CD4-positive, alpha-beta T cell treated with Interleukin-12 subunit alpha and Interleukin-12 subunit beta, for 1 hour (primary cell): ENCODE measurements at regions not wholly inside any gene's neighbourhood (a gene's known extent, or its start where the extent isn't known, plus 50 kb on each side); places are given as distances from the start of the nearest gene placed in this dataset.

ENCODE experiments used
- DNase-seq: peaks from one replicate; pipeline ENCODE4 v3.0.0-alpha.2; 2020

GRCh38 chr1:213657013-213657412 is 330.8 kb upstream of the PROX1 start:
- DNase-seq = no peak

DNA sequence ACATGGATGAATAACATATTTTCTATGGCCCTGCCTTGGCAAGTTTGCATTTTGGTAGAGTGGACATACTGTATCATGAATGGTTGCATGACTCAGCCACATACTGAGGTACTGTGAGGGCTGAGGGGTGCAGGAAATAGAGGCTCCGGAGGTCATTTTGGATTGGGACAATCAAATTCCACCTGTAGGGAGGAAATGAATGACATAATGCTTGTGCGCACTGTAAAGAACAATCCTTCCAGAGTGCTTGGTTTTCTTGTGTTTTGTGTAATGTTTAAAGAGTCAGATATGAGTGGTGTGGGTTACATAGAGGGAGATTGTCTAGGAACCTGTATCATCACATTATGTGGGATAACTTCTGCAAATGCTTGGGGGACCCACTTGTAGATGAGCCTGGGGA is 329.9 kb upstream of the PROX1 start:
- no peak for DNase-seq

- DNase-seq = no peak
Measured at GRCh38 chr1:213658457-213658856, 329.3 kb upstream of the PROX1 start.

DNA sequence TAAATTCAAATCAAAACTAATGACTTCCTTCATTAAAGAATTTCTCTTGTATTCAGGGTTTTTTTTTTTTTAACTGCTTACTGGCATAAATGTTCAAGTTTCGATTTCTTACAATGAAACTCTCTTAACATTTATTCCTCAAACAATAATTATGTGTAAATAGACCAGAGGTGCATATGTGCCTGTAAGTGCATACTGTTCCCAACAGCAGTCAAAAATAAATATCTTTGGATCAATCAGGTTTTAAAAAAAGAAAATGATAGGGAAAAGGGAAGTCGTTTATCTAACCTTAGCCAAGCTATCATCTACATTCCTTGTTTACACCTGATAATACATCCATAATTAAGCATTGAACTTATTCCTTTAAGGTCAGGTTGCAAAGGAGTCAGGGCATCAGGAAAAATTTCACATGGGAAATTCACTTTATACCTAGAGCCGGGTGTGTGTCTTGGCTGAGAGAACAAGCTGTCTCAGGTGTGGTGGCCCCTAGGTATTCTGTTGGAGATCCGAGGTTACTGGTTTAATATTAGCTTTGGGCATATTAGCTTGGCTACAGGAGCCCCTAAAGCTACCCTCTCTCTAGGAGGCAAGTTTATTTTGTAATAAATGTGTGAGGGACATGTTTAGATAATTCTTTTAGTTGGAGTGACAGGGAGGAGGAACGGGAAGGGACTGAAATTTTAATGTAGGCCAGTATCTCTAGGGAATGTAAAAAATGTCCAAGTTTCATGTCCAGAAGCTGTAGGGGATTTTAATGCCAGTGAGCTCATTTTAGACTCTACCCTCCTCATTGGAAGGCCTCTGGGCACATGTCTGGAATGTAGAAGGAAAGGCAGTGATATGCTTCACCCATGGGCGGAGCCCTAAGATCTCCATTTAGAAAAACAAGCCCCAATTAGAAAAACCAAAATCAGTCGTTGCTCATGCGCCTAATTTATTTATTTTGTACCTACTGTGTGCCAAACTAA is 327.9 kb upstream of the PROX1 start:
- no peak for DNase-seq

- no peak for DNase-seq
Measured at GRCh38 chr1:213661302-213661701, 326.5 kb upstream of the PROX1 start.

GRCh38 chr1:213666113-213666512 is 321.7 kb upstream of the PROX1 start:
- DNase-seq = no peak

DNA sequence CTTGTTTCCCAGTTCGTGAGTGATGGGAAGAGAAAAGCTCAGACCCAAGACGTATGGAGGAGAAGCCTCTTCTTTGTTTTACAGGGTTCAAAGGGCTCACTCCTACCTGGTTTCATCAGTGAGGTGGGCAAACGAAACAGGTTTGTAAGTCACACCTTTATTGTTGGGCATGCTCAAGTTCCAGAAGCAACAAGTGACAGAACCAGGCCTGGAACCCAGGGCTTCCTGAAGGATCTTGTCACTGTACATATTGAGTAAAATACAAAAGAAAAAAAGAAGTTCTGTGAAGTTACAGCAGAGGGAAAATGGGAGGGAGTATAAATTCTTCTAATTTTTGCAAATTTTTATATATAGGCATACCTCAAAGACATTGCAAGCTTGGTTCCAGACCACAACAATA is 320.9 kb upstream of the PROX1 start:
- DNase-seq = no peak

DNA sequence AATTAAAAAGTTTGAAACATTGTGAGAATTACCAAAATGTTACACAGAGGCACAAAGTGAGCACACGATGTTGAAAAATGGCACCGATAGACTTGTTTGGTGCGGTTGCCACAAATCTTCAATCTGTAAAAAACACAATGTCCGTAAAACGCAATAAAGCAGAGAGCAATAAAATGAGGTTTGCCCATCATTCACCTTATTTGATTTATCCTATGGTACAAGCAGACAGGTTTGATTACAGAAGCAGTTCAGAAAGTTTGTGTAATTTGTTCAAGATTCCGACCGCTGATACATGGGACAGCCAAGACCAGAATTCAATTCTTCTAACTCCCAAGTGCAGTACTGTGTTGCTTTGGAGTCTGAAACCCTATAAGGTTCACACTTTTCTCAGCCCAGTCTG is 318.3 kb upstream of the PROX1 start:
- DNase-seq = no peak

DNA sequence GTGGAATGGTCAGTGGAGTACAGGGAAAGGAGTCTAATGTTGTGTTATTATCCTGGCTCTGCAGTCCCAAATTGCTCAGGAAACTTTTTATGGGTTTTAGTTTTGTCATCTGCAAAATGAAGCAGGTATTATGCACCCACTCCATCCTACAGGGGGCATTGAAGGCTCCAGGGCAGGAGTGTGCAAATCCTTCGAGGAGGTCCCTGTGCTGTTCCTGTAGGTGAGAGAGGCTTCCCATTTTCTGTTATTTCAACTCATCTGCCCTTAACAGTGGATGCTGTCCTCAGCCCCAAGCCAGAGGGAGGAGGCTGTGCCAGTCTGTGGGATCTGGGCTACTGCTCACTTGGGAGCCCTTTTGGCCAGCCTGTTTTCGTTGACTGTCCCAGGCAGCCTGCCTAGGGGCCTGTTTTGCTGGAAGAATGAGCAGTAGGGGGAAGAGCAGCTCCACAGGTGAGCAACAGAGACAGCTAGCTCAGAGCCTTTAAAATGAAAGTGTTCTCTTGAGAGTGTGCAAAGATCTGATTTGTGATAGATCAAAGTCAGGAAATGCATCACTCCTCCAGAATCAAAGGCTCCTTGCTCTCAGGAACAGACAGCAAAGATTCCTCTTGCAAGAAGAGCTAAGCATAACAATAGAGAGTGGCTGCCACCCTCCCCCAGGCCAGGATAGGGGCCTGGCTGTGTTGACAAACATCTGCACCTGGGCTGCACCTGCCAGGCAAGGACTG is 317.6 kb upstream of the PROX1 start:
- DNase-seq = peak; percentile 41

DNA sequence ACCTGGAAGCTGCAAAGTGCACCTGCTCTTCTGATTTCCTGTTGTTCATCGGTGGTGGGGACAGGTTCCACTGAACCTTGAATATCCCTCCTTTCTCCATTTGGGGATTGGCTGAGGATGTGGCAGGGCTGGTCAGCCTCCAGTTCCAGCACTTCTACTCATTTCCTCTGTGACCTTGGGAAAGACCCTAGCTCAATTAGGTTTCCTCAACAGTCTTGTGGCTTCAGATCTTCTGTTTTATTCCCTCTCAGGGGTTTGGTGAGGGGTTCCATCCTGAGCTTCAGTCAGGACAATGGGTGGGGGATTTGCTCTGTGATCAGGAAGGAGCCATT is 317.1 kb upstream of the PROX1 start:
- no peak for DNase-seq

DNA sequence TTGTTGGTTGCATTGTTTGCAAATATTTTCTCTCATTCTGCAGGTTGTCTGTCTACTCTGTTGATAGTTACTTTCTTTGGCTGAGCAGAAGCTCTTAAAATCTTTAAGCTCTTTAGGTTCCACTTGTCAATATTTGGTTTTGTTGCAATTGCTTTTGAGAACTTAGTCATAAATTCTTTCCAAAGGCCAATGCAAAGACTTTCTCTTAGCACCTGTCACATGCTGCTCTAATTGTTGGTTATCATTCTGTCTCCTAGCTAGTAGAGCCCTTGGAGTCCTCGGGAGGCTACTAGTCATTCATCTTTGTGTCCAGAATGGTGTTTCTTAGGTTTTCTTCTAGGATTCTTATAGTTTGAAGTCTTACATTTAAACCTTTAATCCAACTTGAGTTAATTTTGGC is 312.7 kb upstream of the PROX1 start:
- DNase-seq = no peak

- no peak for DNase-seq
Measured at GRCh38 chr1:213676736-213677135, 311.0 kb upstream of the PROX1 start.

GRCh38 chr1:213678348-213678747 is 309.4 kb upstream of the PROX1 start:
- no peak for DNase-seq

GRCh38 chr1:213678753-213679152 is 309.0 kb upstream of the PROX1 start:
- DNase-seq = no peak

- no peak for DNase-seq
Measured at GRCh38 chr1:213679153-213679552, 308.6 kb upstream of the PROX1 start.

GRCh38 chr1:213680677-213681325 is 307.0 kb upstream of the PROX1 start:
- no peak for DNase-seq

DNA sequence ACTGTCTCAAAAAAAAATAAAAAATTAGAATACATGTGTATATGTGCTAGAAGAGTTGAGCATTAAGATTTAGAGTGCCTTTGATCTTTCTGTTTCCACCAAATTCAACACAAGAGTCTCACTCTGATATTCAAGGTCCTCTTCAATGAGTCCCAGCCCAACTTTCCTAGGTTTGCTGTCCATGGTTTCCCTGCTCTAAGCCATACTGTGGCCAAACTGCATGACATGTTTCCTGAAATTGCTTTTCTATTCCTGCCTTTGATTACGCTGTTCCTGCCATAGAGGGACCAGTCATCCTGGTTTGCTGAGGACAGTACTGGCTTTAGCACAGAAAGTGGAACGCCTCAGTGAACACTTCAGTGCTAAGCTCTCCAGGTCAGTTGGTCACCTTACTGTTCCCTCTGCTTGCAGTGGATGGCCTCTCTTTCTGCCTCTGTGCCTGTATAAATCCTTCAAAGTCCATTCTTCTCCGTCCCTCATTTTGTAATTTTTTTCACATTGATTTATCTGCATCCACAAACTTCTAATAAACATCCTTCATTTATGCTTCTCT is 305.9 kb upstream of the PROX1 start:
- no peak for DNase-seq

DNA sequence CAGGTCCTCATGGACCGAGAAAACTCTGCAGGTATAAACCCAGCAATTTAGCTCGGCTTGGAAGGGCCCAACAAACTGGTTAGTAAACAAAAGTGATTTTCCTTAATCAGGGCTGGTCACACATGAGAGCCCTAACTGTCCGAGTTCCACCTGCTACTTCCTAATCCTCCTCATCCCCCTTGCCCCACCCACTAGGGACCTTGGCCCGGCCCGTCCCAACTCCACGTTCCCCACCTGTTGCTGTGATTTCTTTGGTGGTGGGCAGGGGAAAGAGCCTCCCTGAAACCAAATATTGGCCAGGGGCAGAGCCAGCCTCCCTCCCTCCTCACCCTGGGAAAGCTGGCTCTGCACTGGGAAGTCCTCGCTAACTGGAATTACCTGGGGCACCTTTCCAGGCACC is 304.2 kb upstream of the PROX1 start:
- no peak for DNase-seq

GRCh38 chr1:213684454-213684853 is 303.3 kb upstream of the PROX1 start:
- no peak for DNase-seq

DNA sequence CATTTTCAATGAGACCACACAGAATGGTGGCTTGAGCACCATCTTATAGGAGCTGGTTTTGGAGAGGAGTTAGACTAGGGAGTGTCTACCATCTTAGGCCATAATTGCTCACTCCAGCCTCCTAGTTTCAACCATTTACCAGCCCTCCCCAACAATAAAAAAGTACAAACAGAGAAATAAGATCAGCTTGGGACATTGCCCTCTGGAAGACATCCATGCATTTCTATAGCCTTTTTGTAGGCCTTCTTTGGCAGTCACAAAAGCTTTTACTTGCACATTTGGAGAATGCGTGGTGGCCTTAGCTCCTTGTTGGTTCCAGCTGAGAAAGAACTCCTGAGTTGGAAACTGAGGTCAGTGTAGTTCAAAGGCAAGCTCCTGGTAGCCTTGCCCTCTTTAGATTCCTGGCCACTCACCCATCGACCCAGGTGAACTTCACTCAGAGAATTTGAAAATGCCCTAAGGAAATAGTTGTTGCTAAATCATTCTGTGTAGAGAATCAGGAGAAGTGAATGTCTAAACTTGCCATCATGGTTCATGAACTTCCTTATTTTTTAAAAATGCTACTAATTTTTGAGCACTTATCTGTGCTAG is 301.7 kb upstream of the PROX1 start:
- no peak for DNase-seq

GRCh38 chr1:213686983-213687382 is 300.8 kb upstream of the PROX1 start:
- DNase-seq = no peak

GRCh38 chr1:213687832-213688231 is 299.9 kb upstream of the PROX1 start:
- no peak for DNase-seq

- DNase-seq = no peak
Measured at GRCh38 chr1:213688655-213689054, 299.1 kb upstream of the PROX1 start.
